ENCODE measurements at regions not wholly inside any gene's neighbourhood (a gene's known extent, or its start where the extent isn't known, plus 50 kb on each side); places are given as distances from the start of the nearest gene placed in this dataset.

GRCh38 chr14:37869633-37870032, 274.2 kb downstream of the TTC6 start:
- TF ChIP-seq POLR2AphosphoS5 (IDR thresholded peaks at IDR 0.05) (no peak), CTCF (IDR thresholded peaks at IDR 0.05; ENCODE audit: poor library complexity, severe bottlenecking) (no peak), REST (IDR thresholded peaks at IDR 0.05; ENCODE audit: borderline replicate concordance) (no peak), RAD21 (conservative IDR thresholded peaks at IDR 0.05) (no peak), TAF1 (IDR thresholded peaks at IDR 0.05; ENCODE audit: low read depth) (no peak), EZH2 (IDR thresholded peaks at IDR 0.05; ENCODE audit: borderline replicate concordance, insufficient read depth, low read length, poor library complexity, severe bottlenecking) (no peak), MXI1 (conservative IDR thresholded peaks at IDR 0.05; ENCODE audit: poor library complexity, severe bottlenecking) (no peak), SMC3 (conservative IDR thresholded peaks at IDR 0.05; ENCODE audit: poor library complexity) (no peak), EP300 (conservative IDR thresholded peaks at IDR 0.05; ENCODE audit: poor library complexity, severe bottlenecking) (no peak)
- no peaks in the 10 kb centered on the region for H3K36me3 ChIP-seq (ENCODE audit: insufficient read depth, low read length)
- no peak overlapping the region for H2AFZ ChIP-seq (ENCODE audit: low read depth, low read length)
- no peaks in the 10 kb centered on the region for H3K9me2 ChIP-seq (ENCODE audit: insufficient read depth, low read length)
- H3K27me3 ChIP-seq (ENCODE audit: insufficient read depth, low read depth, low read length) = no peaks in the 10 kb centered on the region
- H3K4me2 ChIP-seq (ENCODE audit: low read length) = no peak overlapping the region
- H3K79me2 ChIP-seq (replicated peaks; ENCODE audit: insufficient read depth, low read length) = no peaks in the 10 kb centered on the region
- no peak overlapping the region for H3K27ac ChIP-seq (ENCODE audit: low read length)
- no peak overlapping the region for H3K9ac ChIP-seq (ENCODE audit: low read length)
- no peaks in the 10 kb centered on the region for H3F3A ChIP-seq (ENCODE audit: insufficient read depth, low read length, poor library complexity, severe bottlenecking)
- no peak overlapping the region for H3K4me3 ChIP-seq (ENCODE audit: low read length)
- H4K20me1 ChIP-seq (ENCODE audit: insufficient read depth) = no peaks in the 10 kb centered on the region
- H3K9me3 ChIP-seq (ENCODE audit: low read length) = no peaks in the 10 kb centered on the region

DNA sequence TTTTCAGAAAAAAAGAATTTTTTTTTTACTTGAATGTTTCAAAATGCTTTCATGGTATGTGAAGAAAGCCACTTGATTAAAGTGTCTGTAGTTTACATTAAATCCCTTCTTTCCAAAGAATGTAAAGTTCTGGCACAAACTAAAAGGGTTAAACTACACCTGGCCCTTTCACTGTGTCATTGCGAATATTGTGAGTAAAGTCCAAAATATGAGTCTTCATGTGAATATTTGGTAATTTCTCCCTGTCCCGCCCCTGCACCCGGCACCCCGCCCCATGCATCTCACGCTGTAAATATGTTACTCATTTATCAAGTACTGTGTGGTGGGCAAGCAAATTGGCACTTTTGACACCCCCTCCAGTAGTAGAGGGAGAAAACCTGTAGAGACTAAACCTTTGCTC, 274.7 kb downstream of the TTC6 start:
- H2AFZ ChIP-seq (ENCODE audit: low read depth, low read length) = no peak overlapping the region

More for the DNA sequence above, 274.7 kb downstream of the TTC6 start:
- no peaks in the 10 kb centered on the region for H3K79me2 ChIP-seq (replicated peaks; ENCODE audit: insufficient read depth, low read length)
- H3K9me3 ChIP-seq (ENCODE audit: low read length) = no peaks in the 10 kb centered on the region
- TF ChIP-seq CTCF (IDR thresholded peaks at IDR 0.05; ENCODE audit: poor library complexity, severe bottlenecking) (no peak), SMC3 (conservative IDR thresholded peaks at IDR 0.05; ENCODE audit: poor library complexity) (no peak), EZH2 (IDR thresholded peaks at IDR 0.05; ENCODE audit: borderline replicate concordance, insufficient read depth, low read length, poor library complexity, severe bottlenecking) (no peak), EP300 (conservative IDR thresholded peaks at IDR 0.05; ENCODE audit: poor library complexity, severe bottlenecking) (no peak)
- no peak overlapping the region for H3K9ac ChIP-seq (ENCODE audit: low read length)
- H3K4me3 ChIP-seq (ENCODE audit: low read length) = no peak overlapping the region
- no peaks in the 10 kb centered on the region for H3K9me2 ChIP-seq (ENCODE audit: insufficient read depth, low read length)
- no peaks in the 10 kb centered on the region for H3K36me3 ChIP-seq (ENCODE audit: insufficient read depth, low read length)
- no peak overlapping the region for H3K27ac ChIP-seq (ENCODE audit: low read length)
- H3K4me2 ChIP-seq (ENCODE audit: low read length) = no peak overlapping the region
- no peaks in the 10 kb centered on the region for H3F3A ChIP-seq (ENCODE audit: insufficient read depth, low read length, poor library complexity, severe bottlenecking)
- no peaks in the 10 kb centered on the region for H3K27me3 ChIP-seq (ENCODE audit: insufficient read depth, low read depth, low read length)
- H4K20me1 ChIP-seq (ENCODE audit: insufficient read depth) = no peaks in the 10 kb centered on the region

Data from neural cell (in vitro differentiated cells).